HL-60 (cell line): ENCODE measurements at regions not wholly inside any gene's neighbourhood (a gene's known extent, or its start where the extent isn't known, plus 50 kb on each side); places are given as distances from the start of the nearest gene placed in this dataset.

ENCODE experiments used
- GABPA ChIP-seq: IDR thresholded peaks from 2 replicates; pipeline ENCODE4 v1.6.1; 2012; ENCODE audit warnings: low read depth
- POLR2AphosphoS5 ChIP-seq: IDR thresholded peaks from 2 replicates; pipeline ENCODE4 v1.6.1; 2012; ENCODE audit warnings: low read depth
- TF ChIP-seq, protein P1 (sequence below): IDR thresholded peaks from one replicate; pipeline ENCODE4 v1.5.1; 2011; ENCODE audit warnings: low read length, control low read depth, inconsistent platforms; ENCODE audit not compliant: insufficient read depth

- TF ChIP-seq, protein P1, sequence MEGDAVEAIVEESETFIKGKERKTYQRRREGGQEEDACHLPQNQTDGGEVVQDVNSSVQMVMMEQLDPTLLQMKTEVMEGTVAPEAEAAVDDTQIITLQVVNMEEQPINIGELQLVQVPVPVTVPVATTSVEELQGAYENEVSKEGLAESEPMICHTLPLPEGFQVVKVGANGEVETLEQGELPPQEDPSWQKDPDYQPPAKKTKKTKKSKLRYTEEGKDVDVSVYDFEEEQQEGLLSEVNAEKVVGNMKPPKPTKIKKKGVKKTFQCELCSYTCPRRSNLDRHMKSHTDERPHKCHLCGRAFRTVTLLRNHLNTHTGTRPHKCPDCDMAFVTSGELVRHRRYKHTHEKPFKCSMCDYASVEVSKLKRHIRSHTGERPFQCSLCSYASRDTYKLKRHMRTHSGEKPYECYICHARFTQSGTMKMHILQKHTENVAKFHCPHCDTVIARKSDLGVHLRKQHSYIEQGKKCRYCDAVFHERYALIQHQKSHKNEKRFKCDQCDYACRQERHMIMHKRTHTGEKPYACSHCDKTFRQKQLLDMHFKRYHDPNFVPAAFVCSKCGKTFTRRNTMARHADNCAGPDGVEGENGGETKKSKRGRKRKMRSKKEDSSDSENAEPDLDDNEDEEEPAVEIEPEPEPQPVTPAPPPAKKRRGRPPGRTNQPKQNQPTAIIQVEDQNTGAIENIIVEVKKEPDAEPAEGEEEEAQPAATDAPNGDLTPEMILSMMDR: no peak
- TF ChIP-seq POLR2AphosphoS5 (no peak), GABPA (no peak)
Measured at GRCh38 chr10:28790146-28790545, 112.8 kb downstream of the BAMBI start.
